Osteoblast (primary cell): ENCODE measurements at regions not wholly inside any gene's neighbourhood (a gene's known extent, or its start where the extent isn't known, plus 50 kb on each side); places are given as distances from the start of the nearest gene placed in this dataset.
"Not testable (repeated sequence)": the region's sequence is repeated elsewhere in the genome, so short reads cannot be mapped to it uniquely, and the experiment has no call there.

ENCODE experiments used
- DNase-seq: peaks from one replicate; pipeline ENCODE4 v3.0.0; 2011; ENCODE audit warnings: low spot score, mixed read lengths; ENCODE audit not compliant: insufficient read length; ENCODE audit errors: missing footprints
- H2AFZ ChIP-seq: 2 replicates; pipeline ENCODE4 v1.6.0; 2011; ENCODE audit warnings: mild to moderate bottlenecking, low read length
- H3K27ac ChIP-seq: 2 replicates; pipeline ENCODE4 v1.5.1; 2011; ENCODE audit warnings: mild to moderate bottlenecking, low read depth, low read length, moderate library complexity
- H3K27me3 ChIP-seq: 2 replicates; pipeline ENCODE4 v1.6.0; 2012; ENCODE audit warnings: mild to moderate bottlenecking, control low read depth, inconsistent platforms, low read length, moderate library complexity; ENCODE audit not compliant: insufficient read depth
- H3K36me3 ChIP-seq: 2 replicates; pipeline ENCODE4 v1.5.1; 2011; ENCODE audit warnings: mild to moderate bottlenecking, low read length, control low read depth, moderate library complexity; ENCODE audit not compliant: insufficient read depth
- H3K4me1 ChIP-seq: 2 replicates; pipeline ENCODE4 v1.5.1; 2011; ENCODE audit warnings: mild to moderate bottlenecking, low read length, control low read depth, moderate library complexity; ENCODE audit not compliant: insufficient read depth
- H3K4me2 ChIP-seq: 2 replicates; pipeline ENCODE4 v1.6.0; 2011; ENCODE audit warnings: mild to moderate bottlenecking, low read length; ENCODE audit not compliant: insufficient read depth
- H3K4me3 ChIP-seq: fragments of 200-600 bp; sonication (generic); 3 replicates; pipeline ENCODE4 v1.5.1; 2012; ENCODE audit warnings: mild to moderate bottlenecking, low read length, inconsistent platforms; ENCODE audit not compliant: insufficient read depth
- H3K79me2 ChIP-seq: 2 replicates; pipeline ENCODE4 v1.6.0; 2012; ENCODE audit warnings: mild to moderate bottlenecking, low read length, control low read depth, inconsistent platforms; ENCODE audit not compliant: insufficient read depth
- H3K9me3 ChIP-seq: 2 replicates; pipeline ENCODE4 v1.5.1; 2011; ENCODE audit warnings: low read depth, low read length, control low read depth
- H4K20me1 ChIP-seq: 2 replicates; pipeline ENCODE4 v1.6.0; 2012; ENCODE audit warnings: mild to moderate bottlenecking, low read length, control low read depth; ENCODE audit not compliant: insufficient read depth
- TF ChIP-seq, protein P1 (sequence below): IDR thresholded peaks from 2 replicates; pipeline ENCODE4 v1.5.1; 2011; ENCODE audit warnings: mild to moderate bottlenecking, low read depth, low read length, moderate library complexity; ENCODE audit errors: extremely low read depth

- no peak overlapping the region for H3K27ac ChIP-seq
- DNase-seq: no peak
Observed at GRCh38 chr2:187783446-187783845, 229.2 kb upstream of the TFPI start.

DNA sequence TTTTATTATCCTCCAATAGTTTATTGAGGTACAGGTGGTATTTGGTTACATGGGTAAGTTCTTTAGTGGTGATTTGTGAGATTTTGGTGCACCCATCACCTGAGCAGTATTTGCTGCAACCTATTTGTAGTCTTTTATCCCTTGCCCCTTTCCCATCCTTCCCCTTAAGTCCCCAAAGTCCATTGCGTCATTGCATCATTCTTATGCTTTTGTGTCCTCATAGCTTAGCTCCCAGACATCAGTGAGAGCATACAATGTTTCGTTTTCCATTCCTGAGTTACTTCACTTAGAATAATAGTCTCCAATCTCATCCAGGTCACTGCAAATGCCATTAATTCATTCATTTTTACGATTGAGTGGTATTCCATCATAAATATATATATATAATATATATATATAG is 229.9 kb upstream of the TFPI start:
- not testable (repeated sequence) for H3K4me2 ChIP-seq

More at GRCh38 chr2:187783446-187783845, 229.2 kb upstream of the TFPI start:
- Histone ChIP-seq H2AFZ (no peak overlapping the region), H4K20me1 (no peaks in the 10 kb centered on the region), H3K9me3 (no peaks in the 10 kb centered on the region), H3K4me3 (no peak overlapping the region), H3K27me3 (no peaks in the 10 kb centered on the region), H3K36me3 (no peaks in the 10 kb centered on the region), H3K4me1 (no peaks in the 10 kb centered on the region), H3K79me2 (no peaks in the 10 kb centered on the region), H3K4me2 (no peak overlapping the region)
- TF ChIP-seq, protein P1, sequence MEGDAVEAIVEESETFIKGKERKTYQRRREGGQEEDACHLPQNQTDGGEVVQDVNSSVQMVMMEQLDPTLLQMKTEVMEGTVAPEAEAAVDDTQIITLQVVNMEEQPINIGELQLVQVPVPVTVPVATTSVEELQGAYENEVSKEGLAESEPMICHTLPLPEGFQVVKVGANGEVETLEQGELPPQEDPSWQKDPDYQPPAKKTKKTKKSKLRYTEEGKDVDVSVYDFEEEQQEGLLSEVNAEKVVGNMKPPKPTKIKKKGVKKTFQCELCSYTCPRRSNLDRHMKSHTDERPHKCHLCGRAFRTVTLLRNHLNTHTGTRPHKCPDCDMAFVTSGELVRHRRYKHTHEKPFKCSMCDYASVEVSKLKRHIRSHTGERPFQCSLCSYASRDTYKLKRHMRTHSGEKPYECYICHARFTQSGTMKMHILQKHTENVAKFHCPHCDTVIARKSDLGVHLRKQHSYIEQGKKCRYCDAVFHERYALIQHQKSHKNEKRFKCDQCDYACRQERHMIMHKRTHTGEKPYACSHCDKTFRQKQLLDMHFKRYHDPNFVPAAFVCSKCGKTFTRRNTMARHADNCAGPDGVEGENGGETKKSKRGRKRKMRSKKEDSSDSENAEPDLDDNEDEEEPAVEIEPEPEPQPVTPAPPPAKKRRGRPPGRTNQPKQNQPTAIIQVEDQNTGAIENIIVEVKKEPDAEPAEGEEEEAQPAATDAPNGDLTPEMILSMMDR: no peak

DNA sequence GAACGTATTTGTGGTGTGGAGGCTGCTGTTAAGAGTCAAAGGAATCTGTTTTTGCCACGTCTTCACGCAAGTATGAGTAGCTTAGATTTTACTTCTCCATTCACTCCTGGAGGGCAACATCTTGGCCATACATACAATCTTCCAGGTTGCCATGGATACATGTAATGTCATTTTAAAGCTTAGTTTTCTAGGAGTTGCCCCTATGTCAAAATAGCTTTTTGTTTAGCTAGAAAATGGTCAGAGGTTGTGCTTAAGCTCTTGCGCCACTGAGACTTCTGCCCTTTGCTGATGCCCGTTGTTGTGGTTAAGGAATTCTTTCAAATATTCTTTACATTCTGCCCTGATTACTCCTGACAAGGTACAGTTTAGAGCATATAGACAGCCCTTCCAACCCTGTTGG is 245.4 kb upstream of the TFPI start:
- H3K79me2 ChIP-seq: no peaks in the 10 kb centered on the region
- H3K27ac ChIP-seq: no peak overlapping the region
- H3K4me3 ChIP-seq: no peak overlapping the region
- no peak for DNase-seq
- H4K20me1 ChIP-seq: no peaks in the 10 kb centered on the region
- H2AFZ ChIP-seq: no peak overlapping the region
- TF ChIP-seq, protein P1: no peak
- H3K9me3 ChIP-seq: no peaks in the 10 kb centered on the region
- H3K27me3 ChIP-seq: no peaks in the 10 kb centered on the region
- H3K4me1 ChIP-seq: no peaks in the 10 kb centered on the region
- no peak overlapping the region for H3K4me2 ChIP-seq
- no peaks in the 10 kb centered on the region for H3K36me3 ChIP-seq

More for the DNA sequence above, 229.9 kb upstream of the TFPI start:
- not testable (repeated sequence) for H3K79me2 ChIP-seq, H3K36me3 ChIP-seq, H3K4me1 ChIP-seq, H3K9me3 ChIP-seq, H3K4me3 ChIP-seq, H3K27me3 ChIP-seq, H2AFZ ChIP-seq, DNase-seq, H3K27ac ChIP-seq, H4K20me1 ChIP-seq

DNA sequence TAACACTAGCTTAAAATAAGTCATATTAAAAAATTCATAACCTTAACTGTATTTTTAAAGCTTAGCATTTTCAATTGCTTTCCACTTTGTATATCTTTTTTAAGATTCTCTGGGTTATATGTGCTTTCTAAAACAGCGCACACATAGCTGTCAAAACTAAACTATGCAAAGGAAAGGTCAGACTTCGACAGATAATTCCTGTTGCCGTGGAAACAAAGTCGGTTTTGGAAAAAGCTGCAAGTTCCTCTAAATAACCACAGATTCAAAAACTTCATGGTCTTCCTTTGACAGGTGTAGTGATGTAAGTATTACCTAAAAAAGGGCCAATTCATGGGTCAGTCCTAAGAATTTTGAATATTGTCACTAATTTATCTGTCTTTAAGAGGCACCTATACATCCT is 249.6 kb upstream of the TFPI start:
- H2AFZ ChIP-seq: no peak overlapping the region
- no peaks in the 10 kb centered on the region for H3K4me1 ChIP-seq
- no peak for DNase-seq
- no peak overlapping the region for H3K4me2 ChIP-seq
- H3K9me3 ChIP-seq: no peaks in the 10 kb centered on the region
- TF ChIP-seq, protein P1: no peak
- no peaks in the 10 kb centered on the region for H3K36me3 ChIP-seq
- H3K4me3 ChIP-seq: no peak overlapping the region
- no peaks in the 10 kb centered on the region for H3K27me3 ChIP-seq
- no peak overlapping the region for H3K27ac ChIP-seq
- H3K79me2 ChIP-seq: no peaks in the 10 kb centered on the region
- no peaks in the 10 kb centered on the region for H4K20me1 ChIP-seq
